IMR-90 (cell line): ENCODE measurements at regions not wholly inside any gene's neighbourhood (a gene's known extent, or its start where the extent isn't known, plus 50 kb on each side); places are given as distances from the start of the nearest gene placed in this dataset.

ENCODE experiments used
- ATAC-seq: fragments of 200-7000 bp; cut with Tn5 transposase; 2 replicates; pipeline ENCODE4 v1.9.1; 2020; ENCODE audit warnings: low read depth, mild to moderate bottlenecking, moderate library complexity
- BruUV-seq: library from RNA; stranded (reverse); fragments of 400-500 nt; replicated peaks from 2 replicates; lab custom pipeline; 2021; lab: Mats Ljungman, UMichigan
- CTCF ChIA-PET: fragments of 300-600 bp; formaldehyde crosslinking; extraction: SDS; loops from one replicate; lab custom pipeline; 2021; ENCODE audit warnings: antibody characterized with exemption; lab: Yijun Ruan, JAX
- POLR2A ChIA-PET: fragments of 300-600 bp; sonication (Branson Sonifier 250); formaldehyde crosslinking; loops from one replicate; lab custom pipeline; 2022; ENCODE audit warnings: antibody characterized with exemption; ENCODE audit not compliant: unreplicated experiment; lab: Charles Lee
- DNase-seq: peaks from one replicate; pipeline ENCODE4 v3.0.0; 2013
- H2AFZ ChIP-seq: replicated peaks from 2 replicates; pipeline ENCODE3; 2013; ENCODE audit warnings: low read length, mild to moderate bottlenecking; ENCODE audit not compliant: poor library complexity
- H2AK5ac ChIP-seq: 2 replicates; pipeline ENCODE4 v1.6.1; 2013; ENCODE audit warnings: low read depth, low read length, inconsistent platforms
- H2AK9ac ChIP-seq: replicated peaks from 2 replicates; pipeline ENCODE3; 2013; ENCODE audit warnings: mild to moderate bottlenecking, low read depth, low read length, moderate library complexity; ENCODE audit not compliant: poor library complexity
- H2BK120ac ChIP-seq: 2 replicates; pipeline ENCODE4 v1.6.1; 2013; ENCODE audit warnings: low read depth, low read length, inconsistent platforms
- H2BK15ac ChIP-seq: 3 replicates; pipeline ENCODE4 v1.6.1; 2013; ENCODE audit warnings: low read depth, low read length, inconsistent platforms
- H2BK20ac ChIP-seq: 2 replicates; pipeline ENCODE4 v1.6.1; 2013; ENCODE audit warnings: low read depth, mild to moderate bottlenecking, inconsistent platforms, low read length, moderate library complexity
- H2BK5ac ChIP-seq: 2 replicates; pipeline ENCODE4 v1.6.1; 2013; ENCODE audit warnings: mild to moderate bottlenecking, low read depth, low read length, inconsistent platforms; ENCODE audit not compliant: poor library complexity, severe bottlenecking
- H3K14ac ChIP-seq: replicated peaks from 2 replicates; pipeline ENCODE4 v1.6.1; 2013; ENCODE audit warnings: low read depth, low read length, inconsistent platforms
- H3K18ac ChIP-seq: 2 replicates; pipeline ENCODE4 v1.6.1; 2013; ENCODE audit warnings: low read depth, low read length, control low read depth
- H3K23ac ChIP-seq: 2 replicates; pipeline ENCODE4 v1.6.1; 2013; ENCODE audit warnings: low read depth, low read length, inconsistent platforms
- H3K27ac ChIP-seq: 2 replicates; pipeline ENCODE4 v1.5.1; 2013; ENCODE audit warnings: mild to moderate bottlenecking, control low read depth, low read length; ENCODE audit not compliant: insufficient read depth
- H3K27me3 ChIP-seq: 2 replicates; pipeline ENCODE4 v1.6.1; 2013; ENCODE audit warnings: low read length; ENCODE audit not compliant: control insufficient read depth, insufficient read depth
- H3K36me3 ChIP-seq: 2 replicates; pipeline ENCODE4 v1.6.1; 2013; ENCODE audit warnings: low read length, mixed read lengths; ENCODE audit not compliant: control insufficient read depth, insufficient read depth
- H3K4ac ChIP-seq: 2 replicates; pipeline ENCODE4 v1.6.1; 2013; ENCODE audit warnings: low read depth, low read length, inconsistent platforms
- H3K4me1 ChIP-seq: 2 replicates; pipeline ENCODE4 v1.6.1; 2013; ENCODE audit warnings: low read length, mixed read lengths; ENCODE audit not compliant: control insufficient read depth, insufficient read depth
- H3K4me2 ChIP-seq: 2 replicates; pipeline ENCODE4 v1.6.1; 2013; ENCODE audit warnings: low read depth, mild to moderate bottlenecking, control low read depth, low read length, moderate library complexity
- H3K4me3 ChIP-seq: 2 replicates; pipeline ENCODE4 v1.5.1; 2013; ENCODE audit warnings: low read depth, mild to moderate bottlenecking, control low read depth, low read length, moderate library complexity; ENCODE audit not compliant: insufficient read depth
- H3K56ac ChIP-seq: 2 replicates; pipeline ENCODE4 v1.6.1; 2013; ENCODE audit warnings: low read length, inconsistent platforms; ENCODE audit not compliant: insufficient read depth; ENCODE audit errors: extremely low read depth
- H3K79me1 ChIP-seq, 2 experiments: 2 replicates each; pipeline ENCODE4 v1.6.1; 2013; ENCODE audit warnings: low read length in 2 of 2, inconsistent platforms in 1 of 2, low read depth in 1 of 2
- H3K9ac ChIP-seq: 2 replicates; pipeline ENCODE4 v1.6.1; 2013; ENCODE audit warnings: low read depth, low read length, control low read depth
- H3K9me1 ChIP-seq: 2 replicates; pipeline ENCODE4 v1.6.1; 2013; ENCODE audit warnings: low read length, inconsistent platforms; ENCODE audit not compliant: insufficient read depth
- H3K9me3 ChIP-seq: 2 replicates; pipeline ENCODE4 v1.6.1; 2013; ENCODE audit warnings: low read length; ENCODE audit not compliant: control insufficient read depth, insufficient read depth
- H4K20me1 ChIP-seq: 2 replicates; pipeline ENCODE4 v1.6.1; 2013; ENCODE audit warnings: low read length, inconsistent platforms; ENCODE audit not compliant: insufficient read depth
- H4K5ac ChIP-seq: 2 replicates; pipeline ENCODE4 v1.6.1; 2013; ENCODE audit warnings: mild to moderate bottlenecking, low read depth, low read length, control low read depth
- H4K8ac ChIP-seq, 2 experiments: 2 replicates each; pipeline ENCODE4 v1.6.1; 2013; ENCODE audit warnings: low read depth in 2 of 2, low read length in 2 of 2, control low read depth in 1 of 2, inconsistent platforms in 1 of 2
- H4K91ac ChIP-seq: 2 replicates; pipeline ENCODE4 v1.6.1; 2013; ENCODE audit warnings: low read depth, low read length, inconsistent platforms; ENCODE audit not compliant: insufficient read depth
- CEBPB ChIP-seq: IDR thresholded peaks from 2 replicates; pipeline ENCODE4 v1.6.1; 2012; ENCODE audit warnings: low read depth, low read length, improper control_type of control experiment
- CHD1 ChIP-seq: IDR thresholded peaks from 2 replicates; pipeline ENCODE4 v1.6.1; 2012; ENCODE audit warnings: low read depth, low read length, improper control_type of control experiment
- FOS ChIP-seq: fragments of 150-350 bp; IDR thresholded peaks from 2 replicates; pipeline ENCODE4 v1.6.1; 2016; ENCODE audit warnings: low read depth, low read length
- MXI1 ChIP-seq: IDR thresholded peaks from 2 replicates; pipeline ENCODE4 v1.6.1; 2012; ENCODE audit warnings: low read depth, mild to moderate bottlenecking, low read length, moderate library complexity, borderline replicate concordance
- NFE2L2 ChIP-seq: fragments of 150-350 bp; IDR thresholded peaks from 2 replicates; pipeline ENCODE4 v1.6.1; 2016; ENCODE audit warnings: low read depth, mild to moderate bottlenecking, low read length
- RAD21 ChIP-seq: IDR thresholded peaks from 2 replicates; pipeline ENCODE4 v1.6.1; 2012; ENCODE audit warnings: low read length, improper control_type of control experiment
- RFX5 ChIP-seq: IDR thresholded peaks from 2 replicates; pipeline ENCODE4 v1.8.0; 2012; ENCODE audit warnings: low read depth, mild to moderate bottlenecking, low read length, moderate library complexity
- SMC3 ChIP-seq: fragments of 150-350 bp; IDR thresholded peaks from 2 replicates; pipeline ENCODE4 v1.6.1; 2016; ENCODE audit warnings: low read depth, mild to moderate bottlenecking, antibody characterized with exemption, low read length, moderate library complexity
- WGBS, 2 experiments: methylation state at CpG; one replicate each; pipeline versions ENCODE4 v1.1.5 to v1.1.7; 2013; ENCODE audit warnings: missing lambda C conversion rate in 2 of 2; ENCODE audit not compliant: insufficient read length in 1 of 2; ENCODE audit errors: extremely low coverage in 2 of 2; 5-methylcytosine and 5-hydroxymethylcytosine counted together
- dilution Hi-C: fragments of 300-500 bp; cut with HindIII; formaldehyde crosslinking; loops from one replicate; pipeline ENCODE4 v1.14.3; 2018; ENCODE audit warnings: low sequenced_read_pairs; ENCODE audit not compliant: unreplicated experiment
- in situ Hi-C: fragments of 300-500 bp; cut with MboI; formaldehyde crosslinking; loops from 3 replicates; pipeline ENCODE4 v1.14.3; 2019; ENCODE audit warnings: low sequenced_read_pairs, inconsistent platforms, mixed read lengths
- intact Hi-C: fragments of 100-400 bp; cut with micrococcal nuclease; formaldehyde crosslinking; loops from 2 replicates; pipeline ENCODE4 v1.10.0; 2022
- TF ChIP-seq, protein P1 (sequence below): fragments of 150-350 bp; IDR thresholded peaks from 2 replicates; pipeline ENCODE4 v1.6.1; 2017; ENCODE audit warnings: mild to moderate bottlenecking, antibody characterized with exemption, low read length, low read depth
- TF ChIP-seq, protein P2 (sequence below): fragments of 150-350 bp; IDR thresholded peaks from 2 replicates; pipeline ENCODE4 v1.6.1; 2016; ENCODE audit warnings: low read depth, mild to moderate bottlenecking, low read length, moderate library complexity, borderline replicate concordance
- TF ChIP-seq, protein P3 (sequence below): conservative IDR thresholded peaks from 2 replicates; pipeline ENCODE4 v1.5.1; 2012; ENCODE audit warnings: mild to moderate bottlenecking, low read depth, low read length, improper control_type of control experiment

- H3K4me1 ChIP-seq: no peaks in the 10 kb centered on the region
- H3K9ac ChIP-seq: no peak overlapping the region
- H3K4me3 ChIP-seq: no peak overlapping the region
- H2BK15ac ChIP-seq: no peak overlapping the region
- in situ Hi-C loops: no loop called here
- intact Hi-C loops: no loop called here
- H3K9me1 ChIP-seq: no peaks in the 10 kb centered on the region
- no peaks in the 10 kb centered on the region for H3K79me1 ChIP-seq
- dilution Hi-C loops: no loop called here
- WGBS, 2 experiments: no CpG with 5 or more reads among the region's 2 CpGs
- H4K8ac ChIP-seq: no peak overlapping the region
- no peak overlapping the region for H2AK5ac ChIP-seq
- no peak overlapping the region for H3K4ac ChIP-seq
- no peak overlapping the region for H2AFZ ChIP-seq
- DNase-seq: no peak
- H3K9me3 ChIP-seq: no peaks in the 10 kb centered on the region
- H2BK120ac ChIP-seq: no peak overlapping the region
- H3K56ac ChIP-seq: no peak overlapping the region
- H3K18ac ChIP-seq: no peak overlapping the region
- no peaks in the 10 kb centered on the region for H3K27me3 ChIP-seq
- no peak overlapping the region for H3K23ac ChIP-seq
- no peak for ATAC-seq
- no peak for TF ChIP-seq FOS
- TF ChIP-seq SMC3: no peak
- TF ChIP-seq, protein P1, sequence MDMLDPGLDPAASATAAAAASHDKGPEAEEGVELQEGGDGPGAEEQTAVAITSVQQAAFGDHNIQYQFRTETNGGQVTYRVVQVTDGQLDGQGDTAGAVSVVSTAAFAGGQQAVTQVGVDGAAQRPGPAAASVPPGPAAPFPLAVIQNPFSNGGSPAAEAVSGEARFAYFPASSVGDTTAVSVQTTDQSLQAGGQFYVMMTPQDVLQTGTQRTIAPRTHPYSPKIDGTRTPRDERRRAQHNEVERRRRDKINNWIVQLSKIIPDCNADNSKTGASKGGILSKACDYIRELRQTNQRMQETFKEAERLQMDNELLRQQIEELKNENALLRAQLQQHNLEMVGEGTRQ: no peak
- TF ChIP-seq RFX5: no peak
- TF ChIP-seq NFE2L2: no peak
- TF ChIP-seq RAD21: no peak
- no peak for TF ChIP-seq CHD1
- no peak for TF ChIP-seq CEBPB
- TF ChIP-seq MXI1: no peak
- TF ChIP-seq, protein P2, sequence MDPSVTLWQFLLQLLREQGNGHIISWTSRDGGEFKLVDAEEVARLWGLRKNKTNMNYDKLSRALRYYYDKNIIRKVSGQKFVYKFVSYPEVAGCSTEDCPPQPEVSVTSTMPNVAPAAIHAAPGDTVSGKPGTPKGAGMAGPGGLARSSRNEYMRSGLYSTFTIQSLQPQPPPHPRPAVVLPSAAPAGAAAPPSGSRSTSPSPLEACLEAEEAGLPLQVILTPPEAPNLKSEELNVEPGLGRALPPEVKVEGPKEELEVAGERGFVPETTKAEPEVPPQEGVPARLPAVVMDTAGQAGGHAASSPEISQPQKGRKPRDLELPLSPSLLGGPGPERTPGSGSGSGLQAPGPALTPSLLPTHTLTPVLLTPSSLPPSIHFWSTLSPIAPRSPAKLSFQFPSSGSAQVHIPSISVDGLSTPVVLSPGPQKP: no peak
- TF ChIP-seq, protein P3, sequence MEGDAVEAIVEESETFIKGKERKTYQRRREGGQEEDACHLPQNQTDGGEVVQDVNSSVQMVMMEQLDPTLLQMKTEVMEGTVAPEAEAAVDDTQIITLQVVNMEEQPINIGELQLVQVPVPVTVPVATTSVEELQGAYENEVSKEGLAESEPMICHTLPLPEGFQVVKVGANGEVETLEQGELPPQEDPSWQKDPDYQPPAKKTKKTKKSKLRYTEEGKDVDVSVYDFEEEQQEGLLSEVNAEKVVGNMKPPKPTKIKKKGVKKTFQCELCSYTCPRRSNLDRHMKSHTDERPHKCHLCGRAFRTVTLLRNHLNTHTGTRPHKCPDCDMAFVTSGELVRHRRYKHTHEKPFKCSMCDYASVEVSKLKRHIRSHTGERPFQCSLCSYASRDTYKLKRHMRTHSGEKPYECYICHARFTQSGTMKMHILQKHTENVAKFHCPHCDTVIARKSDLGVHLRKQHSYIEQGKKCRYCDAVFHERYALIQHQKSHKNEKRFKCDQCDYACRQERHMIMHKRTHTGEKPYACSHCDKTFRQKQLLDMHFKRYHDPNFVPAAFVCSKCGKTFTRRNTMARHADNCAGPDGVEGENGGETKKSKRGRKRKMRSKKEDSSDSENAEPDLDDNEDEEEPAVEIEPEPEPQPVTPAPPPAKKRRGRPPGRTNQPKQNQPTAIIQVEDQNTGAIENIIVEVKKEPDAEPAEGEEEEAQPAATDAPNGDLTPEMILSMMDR: no peak
- no peak overlapping the region for H2BK20ac ChIP-seq
- no peak overlapping the region for H3K4me2 ChIP-seq
- no peak overlapping the region for H3K27ac ChIP-seq
- no peak overlapping the region for H4K91ac ChIP-seq
- H4K20me1 ChIP-seq: no peaks in the 10 kb centered on the region
- H4K5ac ChIP-seq: no peak overlapping the region
- H3K14ac ChIP-seq: no peak overlapping the region
- ChIA-PET CTCF (no interaction called here), POLR2A (no interaction called here)
- no peak overlapping the region for H2BK5ac ChIP-seq
- no TSS peak for BruUV-seq
- no peak overlapping the region for H2AK9ac ChIP-seq
- no peaks in the 10 kb centered on the region for H3K36me3 ChIP-seq
Measured at GRCh38 chr3:178109691-178110090, 426.5 kb upstream of the KCNMB2 start.
